H9 (cell line): ENCODE measurements at regions not wholly inside any gene's neighbourhood (a gene's known extent, or its start where the extent isn't known, plus 50 kb on each side); places are given as distances from the start of the nearest gene placed in this dataset.

Experiments used
- DNase-seq: peaks from one replicate; pipeline ENCODE4 v3.0.0-alpha.2; 2017
- H2AFZ ChIP-seq: one replicate; pipeline ENCODE4 v1.6.1; 2013; ENCODE audit warnings: mild to moderate bottlenecking, low read length, control low read depth, moderate library complexity
- H2AK5ac ChIP-seq: 2 replicates; pipeline ENCODE4 v1.6.1; 2013; ENCODE audit warnings: low read length, control low read depth, mixed read lengths; ENCODE audit not compliant: insufficient read length
- H2BK120ac ChIP-seq: one replicate; pipeline ENCODE4 v1.6.1; 2013; ENCODE audit warnings: low read depth, mild to moderate bottlenecking, low read length, control low read depth, inconsistent platforms; ENCODE audit not compliant: poor library complexity, severe bottlenecking
- H2BK12ac ChIP-seq: 2 replicates; pipeline ENCODE4 v1.6.1; 2013; ENCODE audit warnings: low read length, control low read depth, mixed read lengths, low read depth; ENCODE audit not compliant: insufficient read length
- H2BK15ac ChIP-seq: 2 replicates; pipeline ENCODE4 v1.6.1; 2013; ENCODE audit warnings: low read depth, low read length, control low read depth
- H2BK20ac ChIP-seq: one replicate; pipeline ENCODE4 v1.6.1; 2013; ENCODE audit warnings: low read depth, mild to moderate bottlenecking, low read length, control low read depth, inconsistent platforms; ENCODE audit not compliant: poor library complexity, severe bottlenecking
- H2BK5ac ChIP-seq: 2 replicates; pipeline ENCODE4 v1.6.1; 2013; ENCODE audit warnings: low read length, control low read depth, mixed read lengths; ENCODE audit not compliant: insufficient read length
- H3K14ac ChIP-seq: 2 replicates; pipeline ENCODE4 v1.6.1; 2013; ENCODE audit warnings: low read length, control low read depth; ENCODE audit not compliant: insufficient read depth
- H3K18ac ChIP-seq: 2 replicates; pipeline ENCODE4 v1.6.1; 2013; ENCODE audit warnings: low read depth, mild to moderate bottlenecking, mixed read lengths, low read length, control low read depth; ENCODE audit not compliant: insufficient read length
- H3K23ac ChIP-seq: 2 replicates; pipeline ENCODE4 v1.6.1; 2013; ENCODE audit warnings: low read length, control low read depth, mixed read lengths, low read depth; ENCODE audit not compliant: insufficient read length
- H3K23me2 ChIP-seq: 2 replicates; pipeline ENCODE4 v1.6.1; 2013; ENCODE audit warnings: low read depth, mild to moderate bottlenecking, mixed read lengths, low read length, control low read depth; ENCODE audit not compliant: insufficient read length, poor library complexity, severe bottlenecking
- H3K27ac ChIP-seq: 2 replicates; pipeline ENCODE4 v1.5.1; 2013; ENCODE audit warnings: low read length, control low read depth, mixed read lengths, low read depth; ENCODE audit not compliant: insufficient read length
- H3K27me3 ChIP-seq: 2 replicates; pipeline ENCODE4 v1.6.1; 2013; ENCODE audit warnings: low read length, control low read depth, inconsistent platforms; ENCODE audit not compliant: insufficient read depth
- H3K4ac ChIP-seq: 2 replicates; pipeline ENCODE4 v1.6.1; 2013; ENCODE audit warnings: low read depth, mild to moderate bottlenecking, control low read depth, inconsistent platforms, low read length, moderate library complexity
- H3K4me1 ChIP-seq: 2 replicates; pipeline ENCODE4 v1.6.1; 2013; ENCODE audit warnings: low read length, control low read depth, inconsistent platforms; ENCODE audit not compliant: insufficient read depth
- H3K4me2 ChIP-seq: 2 replicates; pipeline ENCODE4 v1.6.1; 2013; ENCODE audit warnings: low read length, control low read depth, mixed read lengths; ENCODE audit not compliant: insufficient read length, insufficient read depth
- H3K56ac ChIP-seq: 2 replicates; pipeline ENCODE4 v1.6.1; 2013; ENCODE audit warnings: low read depth, mild to moderate bottlenecking, mixed read lengths, low read length, control low read depth; ENCODE audit not compliant: insufficient read length
- H3K79me1 ChIP-seq: 2 replicates; pipeline ENCODE4 v1.6.1; 2013; ENCODE audit warnings: low read depth, mild to moderate bottlenecking, moderate library complexity, low read length, control low read depth, inconsistent platforms; ENCODE audit not compliant: insufficient read depth, poor library complexity, severe bottlenecking
- H3K79me2 ChIP-seq: 2 replicates; pipeline ENCODE4 v1.6.1; 2013; ENCODE audit warnings: low read length, control low read depth, inconsistent platforms; ENCODE audit not compliant: insufficient read depth
- H3K9ac ChIP-seq: 2 replicates; pipeline ENCODE4 v1.6.1; 2013; ENCODE audit warnings: low read length, control low read depth, mixed read lengths; ENCODE audit not compliant: insufficient read length; ENCODE audit errors: extremely low read depth
- H3K9me3 ChIP-seq: one replicate; pipeline ENCODE4 v1.6.1; 2013; ENCODE audit warnings: low read depth, low read length, inconsistent platforms; ENCODE audit not compliant: control insufficient read depth
- H3T11ph ChIP-seq: one replicate; pipeline ENCODE4 v1.6.1; 2013; ENCODE audit warnings: mild to moderate bottlenecking, low read length, control low read depth, inconsistent platforms
- H4K20me1 ChIP-seq: one replicate; pipeline ENCODE4 v1.6.1; 2013; ENCODE audit not compliant: control insufficient read depth, insufficient read length, insufficient read depth
- H4K5ac ChIP-seq: 2 replicates; pipeline ENCODE4 v1.6.1; 2013; ENCODE audit warnings: low read depth, mild to moderate bottlenecking, mixed read lengths, low read length, control low read depth; ENCODE audit not compliant: insufficient read length
- H4K8ac ChIP-seq: replicated peaks from 2 replicates; pipeline ENCODE4 v1.6.1; 2013; ENCODE audit warnings: low read length, control low read depth, mixed read lengths, low read depth; ENCODE audit not compliant: insufficient read length
- H4K91ac ChIP-seq: 2 replicates; pipeline ENCODE4 v1.6.1; 2013; ENCODE audit warnings: low read depth, mild to moderate bottlenecking, moderate library complexity, mixed read lengths, low read length, control low read depth; ENCODE audit not compliant: insufficient read length
- H3K27ac Mint-ChIP-seq, 3 experiments: 2 replicates in 2 of 3; 3 replicates in 1 of 3; pipeline ENCODE4 v1.8.0; 2020 to 2021; ENCODE audit warnings: mixed read lengths in 3 of 3, mild to moderate bottlenecking in 1 of 3, moderate library complexity in 1 of 3
- H3K27me3 Mint-ChIP-seq: 2 replicates; pipeline ENCODE4 v1.8.0; 2021; ENCODE audit warnings: low read depth, mild to moderate bottlenecking, moderate library complexity, mixed read lengths
- H3K36me3 Mint-ChIP-seq, 3 experiments: 2 replicates in 2 of 3; 3 replicates in 1 of 3; pipeline ENCODE4 v1.8.0; 2020 to 2021; ENCODE audit warnings: low read depth in 3 of 3, mixed read lengths in 3 of 3; ENCODE audit not compliant: insufficient read depth in 1 of 3
- H3K4me1 Mint-ChIP-seq, 2 experiments: 2 replicates each; pipeline ENCODE4 v1.8.0; 2020; ENCODE audit warnings: mixed read lengths in 2 of 2
- H3K4me3 Mint-ChIP-seq, 2 experiments: 2 replicates in 1 of 2; 3 replicates in 1 of 2; pipeline ENCODE4 v1.8.0; 2020 to 2021; ENCODE audit warnings: mild to moderate bottlenecking in 2 of 2, mixed read lengths in 2 of 2, moderate library complexity in 1 of 2
- H3K9me3 Mint-ChIP-seq, 2 experiments: 2 replicates in 1 of 2; 3 replicates in 1 of 2; pipeline ENCODE4 v1.8.0; 2020; ENCODE audit warnings: mild to moderate bottlenecking in 2 of 2, mixed read lengths in 2 of 2, moderate library complexity in 1 of 2
- TF ChIP-seq, protein P1 (sequence below): fragments of 200-600 bp; sonication (generic); conservative IDR thresholded peaks from 3 replicates; pipeline ENCODE4 v1.8.0; 2021; ENCODE audit warnings: antibody characterized with exemption, mild to moderate bottlenecking

DNA sequence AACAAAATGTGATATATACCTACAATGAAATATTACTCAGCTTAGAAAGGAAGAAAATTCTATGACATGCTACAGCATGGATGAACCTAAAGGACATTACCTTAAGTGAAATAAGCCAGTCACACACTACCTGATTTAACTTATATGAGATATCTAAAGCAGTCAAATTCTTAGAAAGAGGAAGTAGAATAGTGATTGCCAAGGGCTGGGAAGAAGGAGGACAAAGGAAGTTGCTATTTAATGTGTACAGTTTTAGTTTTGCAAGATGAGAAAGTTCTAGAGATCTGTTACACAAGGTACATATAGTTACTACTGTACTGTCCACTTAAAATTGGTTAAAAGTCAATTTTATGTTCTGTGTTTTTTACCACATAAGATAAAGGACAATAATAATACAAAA is 87.5 kb upstream of the KCTD3 start:
- H4K8ac ChIP-seq, result no peak overlapping the region
- Mint-ChIP-seq H3K9me3 (peaks cover 6 to 11% of the 10 kb centered on the region in 2 experiments; a peak in 4 of 5 replicates), H3K27ac (no peak overlapping the region), H3K27me3 (no peaks in the 10 kb centered on the region), H3K4me3 (no peak overlapping the region), H3K4me1 (peaks cover 6 to 9% of the 10 kb centered on the region in 2 experiments), H3K36me3 (peaks cover 4 to 5% (median 4%) of the 10 kb centered on the region in 3 experiments; a peak in 4 of 7 replicates)
- H3K14ac ChIP-seq, result no peak overlapping the region
- peaks cover 5% of the 10 kb centered on the region; the same call in 1 of the 2 replicates for H3K4me1 ChIP-seq
- H3K23me2 ChIP-seq, result no peaks in the 10 kb centered on the region
- no peak overlapping the region for H2AFZ ChIP-seq
- H2AK5ac ChIP-seq, result no peak overlapping the region
- DNase-seq, result no peak
- no peak overlapping the region for H3K9ac ChIP-seq
- TF ChIP-seq, protein P1, sequence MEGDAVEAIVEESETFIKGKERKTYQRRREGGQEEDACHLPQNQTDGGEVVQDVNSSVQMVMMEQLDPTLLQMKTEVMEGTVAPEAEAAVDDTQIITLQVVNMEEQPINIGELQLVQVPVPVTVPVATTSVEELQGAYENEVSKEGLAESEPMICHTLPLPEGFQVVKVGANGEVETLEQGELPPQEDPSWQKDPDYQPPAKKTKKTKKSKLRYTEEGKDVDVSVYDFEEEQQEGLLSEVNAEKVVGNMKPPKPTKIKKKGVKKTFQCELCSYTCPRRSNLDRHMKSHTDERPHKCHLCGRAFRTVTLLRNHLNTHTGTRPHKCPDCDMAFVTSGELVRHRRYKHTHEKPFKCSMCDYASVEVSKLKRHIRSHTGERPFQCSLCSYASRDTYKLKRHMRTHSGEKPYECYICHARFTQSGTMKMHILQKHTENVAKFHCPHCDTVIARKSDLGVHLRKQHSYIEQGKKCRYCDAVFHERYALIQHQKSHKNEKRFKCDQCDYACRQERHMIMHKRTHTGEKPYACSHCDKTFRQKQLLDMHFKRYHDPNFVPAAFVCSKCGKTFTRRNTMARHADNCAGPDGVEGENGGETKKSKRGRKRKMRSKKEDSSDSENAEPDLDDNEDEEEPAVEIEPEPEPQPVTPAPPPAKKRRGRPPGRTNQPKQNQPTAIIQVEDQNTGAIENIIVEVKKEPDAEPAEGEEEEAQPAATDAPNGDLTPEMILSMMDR, result no peak
- H3K79me2 ChIP-seq, result no peaks in the 10 kb centered on the region
- H4K20me1 ChIP-seq, result no peaks in the 10 kb centered on the region
- H3K9me3 ChIP-seq, result no peaks in the 10 kb centered on the region
- H2BK5ac ChIP-seq, result no peak overlapping the region
- no peak overlapping the region for H3K56ac ChIP-seq
- no peak overlapping the region for H3K4ac ChIP-seq
- H2BK20ac ChIP-seq, result no peak overlapping the region
- H3K27ac ChIP-seq, result no peak overlapping the region
- H3K79me1 ChIP-seq, result no peaks in the 10 kb centered on the region
- H3K4me2 ChIP-seq, result no peak overlapping the region
- no peak overlapping the region for H2BK120ac ChIP-seq
- H2BK12ac ChIP-seq, result no peak overlapping the region
- H3K18ac ChIP-seq, result no peak overlapping the region
- H3K27me3 ChIP-seq, result no peaks in the 10 kb centered on the region
- no peak overlapping the region for H4K91ac ChIP-seq
- no peak overlapping the region for H3T11ph ChIP-seq
- H2BK15ac ChIP-seq, result no peak overlapping the region
- no peak overlapping the region for H4K5ac ChIP-seq
- no peak overlapping the region for H3K23ac ChIP-seq
